HG02943 (cell line): ENCODE measurements at regions not wholly inside any gene's neighbourhood (a gene's known extent, or its start where the extent isn't known, plus 50 kb on each side); places are given as distances from the start of the nearest gene placed in this dataset.
A peak's percentile ranks its signal among the peaks of the same experiment; 100 is the strongest.
"Not testable (repeated sequence)": the region's sequence is repeated elsewhere in the genome, so short reads cannot be mapped to it uniquely, and the experiment has no call there.

Experiments used
- ATAC-seq: cut with Tn5 transposase; IDR thresholded peaks from one replicate; pipeline ENCODE4 v1.9.1; 2021; ENCODE audit warnings: mild to moderate bottlenecking, low read depth, moderate library complexity; ENCODE audit not compliant: unreplicated experiment

- ATAC-seq, result no peak
These were observed 122.9 kb upstream of the RASGEF1B start for GRCh38 chr4:81594490-81595159.

DNA sequence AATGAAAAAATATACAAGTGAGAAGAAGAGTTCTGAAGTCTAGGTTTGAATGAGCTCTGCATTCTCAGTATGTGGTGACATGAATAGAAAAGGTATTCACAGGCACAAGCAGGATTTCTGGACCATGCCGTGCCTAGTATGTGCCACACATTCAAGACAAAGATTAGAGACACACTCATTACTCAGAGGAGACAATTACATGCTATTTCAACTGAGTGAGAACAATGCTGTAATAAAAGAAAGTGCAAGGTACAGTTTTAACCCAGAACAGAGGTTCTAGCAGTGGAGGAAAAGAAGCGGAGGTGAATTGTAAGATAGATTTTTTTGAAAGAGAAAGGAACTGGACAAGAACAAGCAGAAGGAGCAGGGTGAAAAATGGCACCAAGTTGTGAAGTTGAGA is 121.0 kb upstream of the RASGEF1B start:
- no peak for ATAC-seq

GRCh38 chr4:81590596-81590995 is 118.9 kb upstream of the RASGEF1B start:
- ATAC-seq, result no peak

DNA sequence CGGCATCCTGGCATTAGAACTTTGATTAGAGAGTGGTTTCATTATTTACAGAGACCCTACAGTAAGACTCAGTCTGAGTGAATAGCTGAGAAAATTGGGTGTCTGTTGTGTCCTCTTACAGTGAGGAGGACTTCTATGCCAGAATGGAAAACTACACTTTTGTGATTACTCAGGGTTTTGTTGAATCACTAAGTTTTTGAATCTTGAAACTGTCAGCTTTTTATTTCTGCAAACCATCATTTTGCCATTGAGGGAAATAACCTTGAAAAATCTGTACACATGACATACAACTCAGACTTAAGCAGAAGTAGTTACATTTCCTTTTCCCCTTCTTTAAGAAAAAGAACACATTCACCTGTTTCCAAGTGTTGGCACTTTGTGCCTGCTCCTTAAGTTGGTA is 117.6 kb upstream of the RASGEF1B start:
- no peak for ATAC-seq

GRCh38 chr4:81586706-81587105 is 115.0 kb upstream of the RASGEF1B start:
- no peak for ATAC-seq

DNA sequence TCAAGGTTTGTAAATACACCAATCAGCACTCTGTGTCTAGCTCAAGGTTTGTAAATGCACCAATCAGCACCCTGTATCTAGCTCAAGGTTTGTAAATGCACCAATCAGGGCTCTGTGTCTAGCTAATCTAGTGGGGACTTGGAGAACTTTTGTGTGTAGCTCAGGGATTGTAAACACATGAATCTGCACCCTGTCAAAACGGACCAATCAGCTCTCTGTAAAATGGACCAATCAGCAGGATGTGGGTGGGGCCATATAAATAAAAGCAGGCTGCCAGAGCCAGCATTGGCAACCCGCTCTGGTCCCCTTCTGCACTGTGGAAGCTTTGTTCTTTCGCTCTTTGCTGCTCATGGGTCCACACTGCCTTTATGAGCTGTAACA is 109.3 kb upstream of the RASGEF1B start:
- ATAC-seq, result not testable (repeated sequence)

GRCh38 chr4:81580346-81580993 is 108.8 kb upstream of the RASGEF1B start:
- ATAC-seq, result no peak

GRCh38 chr4:81577392-81577791 is 105.7 kb upstream of the RASGEF1B start:
- no peak for ATAC-seq

DNA sequence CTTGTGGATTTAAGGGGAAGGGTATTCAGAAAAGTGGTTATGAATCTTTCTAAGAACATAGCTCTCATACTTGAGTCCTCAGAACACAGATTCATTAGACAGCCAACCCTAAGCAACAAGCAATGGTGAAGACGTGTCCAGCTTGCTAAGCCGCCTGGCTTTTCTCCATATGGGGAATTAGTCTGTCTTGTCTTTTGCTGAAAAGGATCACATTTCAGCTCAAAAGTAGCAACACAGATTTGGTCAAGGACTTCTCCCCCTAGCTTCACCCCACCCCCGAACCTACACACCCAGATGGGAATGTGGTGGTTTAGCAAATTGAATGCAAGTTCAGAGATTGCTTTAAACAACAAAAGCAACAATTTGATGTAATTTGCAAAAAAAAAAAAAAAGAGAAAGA is 103.3 kb upstream of the RASGEF1B start:
- no peak for ATAC-seq

DNA sequence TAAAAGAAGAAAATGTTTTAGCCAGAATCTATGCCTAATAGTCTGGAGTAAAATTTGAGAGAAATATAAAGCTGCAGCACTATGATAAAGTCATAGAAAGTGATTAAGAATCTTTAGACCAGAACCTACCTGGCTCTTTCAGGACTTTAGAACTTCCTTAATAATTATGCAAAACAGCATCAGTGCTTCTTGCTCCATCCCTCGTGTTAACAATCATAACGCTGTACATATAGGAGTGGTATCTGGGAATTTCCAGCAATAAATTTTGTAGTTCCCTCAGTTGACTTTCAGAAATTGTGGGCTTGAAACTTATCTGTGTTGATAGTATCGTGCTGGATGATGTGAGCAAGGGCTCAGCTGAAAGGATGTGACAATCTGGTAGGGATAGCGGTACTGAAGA is 102.1 kb upstream of the RASGEF1B start:
- ATAC-seq, result no peak

DNA sequence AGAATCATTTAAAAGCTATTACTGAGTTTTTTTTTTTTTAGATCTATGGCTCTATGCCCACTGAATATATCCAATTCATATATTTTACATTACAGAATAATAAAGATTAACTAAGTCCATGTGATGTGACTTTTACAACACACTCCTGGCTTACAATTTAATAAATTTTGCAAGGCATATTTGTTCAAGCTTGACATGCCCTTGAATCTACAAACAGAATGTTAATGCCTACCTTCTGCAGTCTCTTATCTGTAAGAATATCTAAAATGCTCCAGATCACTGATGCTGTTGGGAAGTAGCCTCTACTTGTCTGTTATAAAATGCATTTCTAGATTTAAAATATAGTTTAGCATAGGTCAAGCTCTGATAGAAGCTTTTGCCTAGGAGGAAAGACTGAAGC is 100.7 kb upstream of the RASGEF1B start:
- no peak for ATAC-seq

DNA sequence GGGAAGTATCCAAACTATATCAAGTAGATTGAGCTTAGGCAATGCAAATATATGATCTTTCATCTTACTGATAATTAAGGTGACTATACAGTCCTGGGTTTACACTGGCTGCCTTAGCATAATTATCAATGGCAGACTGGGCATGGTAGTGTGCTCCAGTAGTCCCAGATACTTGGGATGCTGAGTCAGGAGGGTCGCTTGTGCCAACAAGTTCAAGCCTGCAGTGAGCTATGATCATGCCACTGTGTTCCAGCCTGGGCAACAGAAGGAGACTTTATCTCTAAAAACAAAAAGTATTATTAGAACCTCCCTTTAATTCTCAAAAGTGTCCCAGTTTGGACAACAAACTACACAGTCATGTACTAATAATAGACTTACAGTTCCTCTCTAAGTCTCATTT is 99.4 kb upstream of the RASGEF1B start:
- ATAC-seq, result no peak

GRCh38 chr4:81566161-81566591 is 94.5 kb upstream of the RASGEF1B start:
- ATAC-seq, result no peak

DNA sequence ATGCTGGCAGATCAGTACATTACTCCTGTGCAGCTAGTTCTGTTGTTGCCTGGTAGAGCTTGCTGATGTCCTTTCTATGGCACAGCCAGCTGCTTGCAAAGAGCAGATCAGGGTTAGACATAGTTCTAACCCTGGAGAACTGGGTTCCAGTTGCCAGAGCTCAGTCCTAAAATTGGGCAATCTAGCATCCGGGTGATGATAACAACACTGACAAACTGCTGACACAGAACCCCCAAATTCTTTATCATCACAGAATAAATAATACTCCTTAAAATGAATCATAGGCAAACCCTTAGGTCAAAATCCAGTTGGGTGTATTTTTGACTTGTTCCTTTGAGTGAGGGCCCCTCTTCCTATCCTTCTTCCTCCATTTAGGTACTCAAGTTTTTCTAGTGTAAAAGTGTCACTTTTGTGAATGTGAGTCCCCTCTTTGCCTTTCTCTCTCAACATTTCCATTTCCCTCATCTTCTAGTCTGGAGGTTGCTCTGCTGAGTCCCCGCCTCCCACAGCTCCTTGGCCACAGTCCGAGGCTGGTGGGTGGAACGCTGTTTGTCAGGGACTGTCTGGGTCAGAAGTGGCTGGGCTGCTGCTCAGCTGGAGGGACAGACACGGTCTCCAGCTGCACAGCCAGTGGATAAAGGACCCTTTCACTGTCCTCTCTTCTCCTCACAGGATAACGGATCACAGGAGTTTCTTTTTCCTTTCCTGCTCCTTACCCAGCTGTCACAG is 93.6 kb upstream of the RASGEF1B start:
- ATAC-seq, result no peak

GRCh38 chr4:81564025-81564424 is 92.3 kb upstream of the RASGEF1B start:
- no peak for ATAC-seq

GRCh38 chr4:81562093-81562492 is 90.4 kb upstream of the RASGEF1B start:
- peak; percentile 87 for ATAC-seq

GRCh38 chr4:81557306-81557705 is 85.6 kb upstream of the RASGEF1B start:
- ATAC-seq, result no peak

- ATAC-seq, result no peak
These were observed 83.8 kb upstream of the RASGEF1B start for GRCh38 chr4:81555489-81555888.

GRCh38 chr4:81552086-81552485 is 80.4 kb upstream of the RASGEF1B start:
- ATAC-seq, result no peak

DNA sequence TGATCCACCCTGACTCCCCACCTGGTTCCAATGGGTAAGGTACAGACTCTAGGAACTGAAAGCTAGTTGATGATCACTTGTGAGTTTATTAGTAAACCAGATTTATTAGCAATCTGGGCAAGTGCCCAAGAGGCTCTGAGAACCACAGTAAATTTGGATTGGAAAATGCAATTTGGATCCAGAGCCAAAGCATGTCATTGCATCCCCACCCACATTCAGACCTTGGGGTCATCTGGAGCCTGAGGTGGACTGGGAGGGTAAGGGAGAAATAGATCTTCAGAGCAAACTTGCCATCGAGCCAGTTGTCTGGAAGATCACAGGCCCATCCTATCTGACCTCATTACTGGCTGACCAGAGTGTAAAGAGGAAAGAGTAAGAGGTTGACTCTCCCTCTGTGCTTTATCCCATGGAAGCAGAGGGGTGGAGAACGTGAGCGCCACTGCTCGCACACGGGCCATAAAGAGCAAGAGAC is 78.7 kb upstream of the RASGEF1B start:
- ATAC-seq, result no peak

- no peak for ATAC-seq
These were observed 78.3 kb upstream of the RASGEF1B start for GRCh38 chr4:81549984-81550383.

GRCh38 chr4:81546777-81547176 is 75.1 kb upstream of the RASGEF1B start:
- no peak for ATAC-seq
